Dedifferentiated amniotic fluid mesenchymal stem cell (primary cell): ENCODE measurements at regions not wholly inside any gene's neighbourhood (a gene's known extent, or its start where the extent isn't known, plus 50 kb on each side); places are given as distances from the start of the nearest gene placed in this dataset.
"Not testable (repeated sequence)": the region's sequence is repeated elsewhere in the genome, so short reads cannot be mapped to it uniquely, and the experiment has no call there.

Source experiments
- DNase-seq: peaks from one replicate; pipeline ENCODE4 v3.0.0-alpha.2; 2016; ENCODE audit errors: extremely low spot score

DNA sequence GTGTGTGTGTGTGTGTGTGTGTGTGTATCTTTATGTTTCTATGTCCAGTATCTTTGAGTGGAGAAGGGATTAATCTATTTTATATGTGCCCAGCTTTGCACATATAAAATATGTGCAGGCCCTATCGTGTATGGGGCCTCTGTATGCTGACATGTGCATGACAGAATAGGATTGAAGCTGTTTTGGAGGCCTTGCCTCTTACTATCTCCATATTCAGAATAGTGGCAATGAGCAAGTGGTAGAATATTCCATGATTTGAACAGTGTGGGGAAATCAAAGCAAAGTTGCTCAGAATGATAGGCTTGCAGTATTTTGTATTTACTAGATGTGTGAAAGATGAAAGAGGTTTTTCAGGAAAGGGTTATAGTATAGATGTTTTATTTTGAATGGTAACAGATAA is 480.8 kb downstream of the XIRP2 start:
- DNase-seq: no peak

DNA sequence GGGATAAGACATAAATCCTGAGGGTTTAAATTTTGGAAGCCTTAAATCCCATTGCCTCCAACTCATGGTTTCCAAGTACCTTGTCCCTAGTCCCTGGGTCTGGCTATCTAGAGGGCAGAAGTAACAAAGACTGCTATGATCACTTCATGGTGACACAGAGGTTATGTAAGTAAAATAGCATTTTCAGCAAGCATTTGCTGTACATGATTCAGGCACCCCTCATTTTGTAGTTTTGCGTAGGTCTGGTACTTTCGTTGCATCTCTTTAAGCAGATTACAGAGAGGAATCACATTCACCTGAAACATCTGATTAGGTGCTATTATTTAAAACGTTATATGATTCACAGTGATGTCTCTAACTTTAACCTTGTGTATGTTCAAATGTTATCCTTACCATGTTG is 480.1 kb downstream of the XIRP2 start:
- DNase-seq: no peak

DNA sequence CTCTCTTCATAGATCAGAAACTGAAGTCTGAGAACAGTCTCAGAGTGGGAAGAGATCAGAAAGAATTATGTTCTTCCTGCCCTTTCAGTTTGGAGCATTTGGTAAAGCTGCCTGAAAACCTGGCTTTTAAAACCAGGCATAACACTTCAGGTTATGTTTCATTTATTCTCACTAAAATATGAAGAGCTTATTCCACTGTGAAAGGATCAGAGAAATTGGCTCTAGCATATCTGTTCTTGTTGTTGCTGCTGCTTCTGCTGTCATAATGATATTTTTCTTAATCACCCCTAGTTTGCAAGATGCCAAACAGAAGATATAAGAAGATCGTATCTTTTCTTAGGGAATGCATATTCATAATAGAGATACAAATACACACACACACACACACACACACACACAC is 476.9 kb downstream of the XIRP2 start:
- DNase-seq: no peak

DNA sequence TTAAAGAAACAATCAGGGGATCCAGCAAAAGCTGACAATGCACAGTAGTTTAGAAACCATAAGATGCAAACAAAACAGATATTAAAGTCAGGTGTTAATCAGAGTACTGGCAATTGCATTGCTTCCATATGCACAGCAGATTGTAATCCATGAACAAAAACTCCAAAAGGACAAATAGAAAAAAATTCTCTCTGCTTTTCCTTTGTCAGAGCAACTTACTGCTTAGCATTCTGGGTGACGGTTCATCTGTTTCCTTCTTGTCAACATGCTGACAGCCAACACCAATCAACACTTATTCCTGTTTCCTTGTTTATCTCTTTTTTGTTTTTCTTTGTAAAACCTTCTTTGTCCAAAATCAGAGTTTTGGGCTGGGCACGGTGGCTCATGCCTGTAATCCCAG is 473.1 kb downstream of the XIRP2 start:
- no peak for DNase-seq

DNA sequence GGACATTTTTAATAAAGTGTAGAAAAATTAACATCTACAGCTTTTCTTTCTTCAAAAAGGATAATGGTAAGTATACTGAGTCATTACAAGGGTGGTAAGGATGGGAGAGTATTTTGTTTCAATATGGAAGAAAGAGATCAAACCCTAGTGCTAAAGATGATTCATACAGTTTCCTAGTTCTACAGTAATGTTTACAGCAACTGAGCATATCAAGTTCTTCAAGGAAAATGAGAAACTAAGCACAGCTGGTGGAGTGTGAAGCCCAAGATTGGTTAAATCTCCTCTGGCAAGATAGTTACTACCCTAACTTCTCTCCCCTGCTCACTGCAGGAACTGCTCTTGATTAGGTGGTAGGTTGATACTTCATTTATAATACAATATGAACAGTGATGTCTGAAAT is 467.5 kb downstream of the XIRP2 start:
- no peak for DNase-seq

DNA sequence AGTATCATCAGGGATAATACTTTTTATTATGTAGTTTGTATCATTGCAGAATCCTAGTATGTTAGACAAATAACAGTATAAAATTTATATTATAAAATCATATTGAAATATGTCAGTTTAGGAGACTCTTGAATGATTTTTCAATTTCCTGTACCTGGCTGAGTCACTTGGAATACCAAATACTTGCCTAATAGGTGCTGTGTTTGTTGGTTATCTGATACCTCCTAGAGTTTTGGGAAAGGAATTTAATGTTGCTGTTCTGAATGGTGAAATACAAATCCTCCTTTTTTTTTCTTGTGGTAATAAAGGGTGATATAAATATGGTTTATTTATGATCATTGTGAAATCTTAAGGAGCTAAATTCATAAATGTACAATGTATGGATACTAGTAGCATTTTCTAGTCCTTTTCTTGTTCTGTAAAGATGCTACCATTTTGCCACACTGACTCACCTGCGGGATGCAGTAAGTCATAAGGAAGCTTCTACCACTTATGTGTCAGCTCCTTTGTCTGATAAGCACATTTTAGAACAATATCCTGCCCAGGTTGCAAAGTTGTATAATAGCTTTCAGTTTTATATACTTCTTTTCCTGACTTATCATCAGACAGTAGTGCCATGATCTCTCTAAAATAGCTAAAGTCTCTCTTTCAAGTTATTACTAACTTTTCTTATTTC is 465.5 kb downstream of the XIRP2 start:
- no peak for DNase-seq

DNA sequence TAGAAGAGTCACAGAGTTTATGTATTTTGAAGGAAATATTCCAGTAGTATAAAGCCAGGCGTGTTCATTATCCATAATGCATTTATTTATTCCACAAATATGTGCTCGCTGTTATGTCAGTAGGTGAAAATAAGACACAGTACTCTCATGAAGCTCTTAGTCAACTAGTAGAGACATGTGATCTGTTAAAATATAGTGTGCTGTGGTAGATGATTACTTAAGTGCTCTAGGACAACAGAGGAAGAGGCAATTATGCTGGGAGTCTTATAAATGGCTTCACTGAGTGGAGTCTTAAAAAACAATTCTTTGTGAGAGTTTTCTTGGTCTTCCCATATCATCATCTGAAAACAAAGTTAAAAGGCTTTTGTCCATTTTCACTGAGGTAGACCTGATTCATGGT is 457.3 kb downstream of the XIRP2 start:
- DNase-seq: no peak

DNA sequence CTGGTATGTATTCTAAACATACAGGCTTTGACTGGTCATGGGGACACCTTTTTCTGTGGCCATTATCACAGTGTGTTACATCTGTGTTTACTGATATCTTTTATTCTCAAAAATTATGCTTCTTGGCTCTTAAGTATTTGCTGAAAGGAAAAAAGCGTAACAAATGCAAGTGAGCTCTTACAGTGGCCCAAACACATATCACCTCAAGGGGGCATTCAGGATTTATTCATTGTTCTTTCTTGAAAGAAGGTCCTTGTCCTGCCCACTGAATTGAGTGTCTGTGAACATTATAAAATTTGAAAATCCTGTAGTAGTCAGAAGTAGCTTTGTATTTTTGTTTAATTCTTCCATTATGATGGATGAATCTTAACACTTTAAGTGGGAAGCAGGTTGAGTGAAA is 454.5 kb downstream of the XIRP2 start:
- DNase-seq: no peak

DNA sequence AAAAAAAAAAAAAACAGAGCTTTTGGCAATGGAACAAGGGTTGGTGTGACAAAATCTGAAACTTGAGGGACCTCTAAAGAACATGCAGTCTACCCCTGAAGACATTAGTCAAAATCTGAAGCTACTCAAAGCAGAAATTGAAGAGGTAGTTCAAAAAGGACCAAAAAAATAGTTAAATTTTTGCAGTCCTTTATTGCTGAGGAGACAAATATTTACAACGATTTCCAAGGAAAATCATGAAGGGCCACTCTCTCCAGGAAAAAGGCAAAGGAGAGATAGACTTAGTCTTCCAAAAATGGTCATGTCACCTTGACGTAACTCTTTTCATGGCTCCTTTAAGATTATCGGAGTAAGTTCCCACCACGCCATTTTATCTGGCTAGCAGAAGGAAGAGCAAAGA is 452.0 kb downstream of the XIRP2 start:
- no peak for DNase-seq

DNA sequence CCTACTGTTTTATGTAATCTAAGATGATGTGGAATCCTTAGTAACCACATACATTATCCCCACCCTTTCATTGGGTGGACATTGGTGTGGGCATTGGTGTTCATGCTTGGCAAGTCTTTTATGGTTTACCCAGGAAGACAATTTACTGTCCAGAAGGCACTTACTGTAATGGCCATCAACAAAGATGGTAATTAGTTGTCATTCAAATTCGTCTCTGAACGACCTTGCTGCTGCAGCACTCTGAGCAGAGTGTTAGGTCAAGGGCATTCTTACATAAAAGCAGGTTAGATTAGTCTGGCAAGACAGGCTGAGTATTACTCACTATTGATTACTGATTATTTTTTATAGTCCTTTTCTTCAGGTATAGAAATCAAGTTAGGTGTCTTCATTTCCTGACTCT is 447.9 kb downstream of the XIRP2 start:
- DNase-seq: no peak

DNA sequence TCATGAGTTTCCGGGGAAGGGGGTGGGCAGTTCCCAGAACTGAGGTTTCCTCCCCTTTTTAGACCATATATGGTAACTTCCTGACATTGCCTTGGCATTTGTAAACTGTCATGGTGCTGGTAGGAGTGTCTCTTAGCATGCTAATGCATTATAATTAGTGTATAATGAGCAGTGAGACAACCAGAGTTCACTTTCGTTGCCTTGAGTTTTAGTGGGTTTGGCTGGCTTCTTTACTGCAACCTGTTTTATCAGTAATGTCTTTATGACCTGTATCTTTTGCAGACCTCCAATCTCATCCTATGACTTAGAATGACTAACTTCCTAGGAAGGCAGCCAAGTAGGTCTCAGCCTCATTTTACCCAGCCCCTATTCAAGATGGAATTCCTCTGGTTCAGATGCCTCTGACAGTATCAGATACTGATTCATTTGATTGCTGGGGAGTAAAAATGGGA is 447.3 kb downstream of the XIRP2 start:
- DNase-seq: no peak

DNA sequence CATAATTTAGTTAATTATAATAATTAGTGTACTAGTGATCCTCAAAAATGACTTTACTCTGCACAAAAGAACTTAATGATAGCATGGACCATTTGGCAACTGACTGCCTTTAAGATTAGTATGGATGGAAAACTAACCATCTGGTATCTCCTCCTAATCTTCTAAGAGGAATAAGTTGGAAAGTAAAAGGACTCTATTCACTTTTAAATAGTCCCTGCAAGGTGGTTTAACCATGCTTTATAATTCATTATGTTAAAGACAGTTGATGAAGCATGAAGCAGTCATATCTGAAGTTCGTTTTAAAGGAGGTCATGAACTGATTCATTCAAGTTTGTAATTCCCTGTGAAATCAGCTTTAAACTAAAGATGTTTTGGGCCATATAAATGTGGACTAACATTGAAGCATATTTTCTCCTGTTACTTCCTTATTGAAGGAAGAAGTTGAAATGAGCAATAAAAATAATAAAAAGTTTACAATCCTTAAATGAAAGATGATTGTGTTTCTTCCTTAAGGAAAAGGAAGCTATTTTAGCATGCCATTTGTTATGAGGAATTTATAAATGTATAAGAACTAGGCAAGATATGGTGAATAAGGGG is 446.0 kb downstream of the XIRP2 start:
- DNase-seq: no peak

DNA sequence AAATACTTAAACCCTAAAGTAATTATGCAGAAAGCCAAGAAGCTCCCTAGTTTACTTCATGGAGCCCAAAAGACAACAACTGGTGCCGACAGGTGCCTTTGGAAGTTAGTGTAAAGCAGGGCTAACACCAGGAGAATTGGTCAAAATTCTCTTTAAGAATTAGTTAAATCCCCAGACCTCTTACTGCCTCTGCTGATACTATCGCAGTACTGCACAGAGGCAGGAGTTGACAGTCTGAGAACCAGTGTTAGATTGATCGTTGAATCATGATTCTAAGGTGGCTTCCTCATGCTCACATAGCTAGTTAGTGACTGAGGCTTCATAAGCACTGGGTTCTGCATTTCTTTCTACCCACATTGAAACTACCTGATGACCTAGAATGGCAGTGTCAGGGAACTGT is 445.0 kb downstream of the XIRP2 start:
- DNase-seq: no peak

DNA sequence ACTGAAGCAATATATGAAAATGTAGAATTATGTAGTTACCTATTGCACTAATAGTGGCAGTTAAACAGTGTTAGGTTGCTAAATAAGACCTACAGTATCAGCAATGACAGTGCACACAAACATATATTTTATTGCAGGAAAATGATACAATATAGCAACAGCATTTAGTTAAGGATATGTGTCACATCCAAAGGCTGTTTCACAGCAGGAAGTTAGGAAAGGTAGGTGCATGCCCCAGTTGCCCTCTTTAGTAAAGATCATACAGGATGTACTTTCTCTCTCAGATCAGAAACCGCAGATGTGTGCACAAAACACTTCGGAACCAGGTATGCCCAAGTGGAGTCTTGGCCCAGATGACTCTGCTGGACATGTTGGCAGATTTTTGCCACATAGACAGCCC is 444.1 kb downstream of the XIRP2 start:
- DNase-seq: no peak

DNA sequence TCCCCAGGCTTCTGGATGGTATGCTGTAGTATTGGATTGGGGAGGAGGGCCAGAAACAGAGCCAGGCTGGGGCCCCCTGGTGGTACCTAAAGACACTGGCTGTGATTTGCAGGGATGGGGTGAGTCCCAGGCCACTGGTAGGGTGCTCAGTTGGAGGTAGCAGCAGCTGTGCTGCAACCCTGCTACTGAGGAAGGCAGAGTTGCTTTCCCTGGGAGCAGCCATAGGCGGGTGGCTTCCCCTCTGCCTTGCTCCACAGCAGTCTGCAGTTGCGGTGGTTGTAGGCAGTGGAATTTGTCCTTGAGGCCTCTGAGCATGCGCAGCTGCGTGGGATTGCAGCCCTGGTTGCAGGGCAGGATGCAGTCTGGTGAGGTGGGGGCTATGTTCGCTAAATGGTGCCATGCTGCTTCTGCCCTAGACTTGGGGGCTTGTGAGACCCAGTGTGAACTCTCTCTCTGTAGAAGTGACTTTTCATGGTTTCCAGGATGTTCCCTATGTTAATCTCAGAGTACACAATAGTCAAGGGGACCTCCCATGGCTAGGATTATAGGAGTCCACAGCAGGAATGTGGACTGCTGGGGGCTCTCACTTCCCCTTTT is 443.5 kb downstream of the XIRP2 start:
- no peak for DNase-seq

DNA sequence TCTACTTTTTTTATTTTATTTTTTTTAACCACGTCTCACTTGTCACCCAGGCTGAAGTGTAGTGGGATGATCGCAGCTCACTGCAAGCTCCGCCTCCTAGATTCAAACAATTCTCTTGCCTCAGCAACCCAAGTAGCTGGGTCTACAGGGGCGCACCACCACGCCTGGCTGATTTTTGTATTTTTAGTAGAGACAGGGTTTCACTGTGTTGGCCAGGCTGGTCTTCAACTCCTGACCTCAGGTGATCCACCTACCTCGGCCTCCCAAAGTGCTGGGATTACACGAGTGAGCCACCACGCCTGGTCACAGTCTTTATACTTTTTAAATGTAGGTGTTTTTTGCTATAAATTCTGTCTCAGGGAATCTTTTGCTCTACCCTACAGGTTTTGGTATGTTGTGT is 440.5 kb downstream of the XIRP2 start:
- not testable (repeated sequence) for DNase-seq

DNA sequence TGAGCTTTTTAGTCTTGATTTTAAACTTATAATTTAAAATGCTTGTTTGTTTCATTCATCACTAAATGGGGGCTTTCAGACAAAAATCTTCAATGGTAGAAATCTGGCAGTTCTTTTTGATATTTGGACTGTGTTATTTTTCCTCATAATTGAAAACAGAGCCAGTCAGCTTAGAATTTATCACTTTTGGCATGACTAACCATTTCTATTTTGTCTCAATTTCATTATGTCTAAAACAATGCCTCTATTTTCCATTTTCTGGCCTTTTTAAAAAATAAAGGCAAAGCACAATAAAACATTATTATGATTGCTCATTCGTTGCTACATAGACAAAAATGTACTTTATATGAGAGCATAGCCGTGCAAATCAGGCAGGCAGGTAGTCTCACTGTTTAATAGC is 434.5 kb downstream of the XIRP2 start:
- no peak for DNase-seq

DNA sequence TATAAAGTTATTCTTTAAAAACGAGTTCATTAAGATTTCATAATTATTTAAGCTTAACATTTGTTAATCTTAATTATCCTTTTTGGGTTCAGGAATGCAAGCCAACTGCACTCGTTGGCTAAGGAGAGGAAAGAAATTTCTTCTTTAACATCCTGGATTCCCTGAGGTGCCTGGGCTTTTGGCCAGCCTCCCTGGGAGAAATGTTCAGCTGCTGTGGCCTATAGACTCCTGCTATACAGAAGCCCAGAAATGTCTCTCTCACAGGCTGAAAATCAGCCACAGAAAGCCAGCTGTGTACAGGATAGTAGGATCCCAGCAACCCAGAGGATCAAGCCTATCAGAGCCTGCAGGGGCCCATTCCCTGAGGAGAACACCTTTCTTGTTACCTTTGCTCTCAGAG is 430.3 kb downstream of the XIRP2 start:
- no peak for DNase-seq

DNA sequence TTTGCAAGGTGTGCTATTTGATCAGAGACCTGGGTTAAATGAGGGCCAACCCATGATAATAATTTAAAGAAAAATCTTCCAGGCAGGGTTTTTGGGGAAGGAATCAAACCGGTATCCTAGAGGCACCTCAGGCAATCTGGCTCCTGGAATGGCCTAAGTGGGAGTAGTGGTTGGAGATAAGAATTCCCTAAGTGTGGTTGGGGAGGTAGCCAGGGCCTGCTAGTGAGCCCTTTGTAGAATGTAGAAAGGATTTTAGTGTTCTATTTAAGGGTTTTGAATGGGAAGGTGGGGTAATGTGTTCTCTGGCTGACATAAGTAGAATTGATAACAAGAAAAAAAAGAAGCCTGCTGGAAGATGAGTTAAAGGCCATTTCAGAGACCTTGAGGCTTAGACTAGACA is 422.2 kb downstream of the XIRP2 start:
- DNase-seq: no peak
